Body of pancreas (tissue), 4 donors: ENCODE measurements at regions not wholly inside any gene's neighbourhood (a gene's known extent, or its start where the extent isn't known, plus 50 kb on each side); places are given as distances from the start of the nearest gene placed in this dataset.

Experiments used
- CTCF ChIP-seq, 7 experiments: fragments of 450-650 bp in 4 of 7; fragments of 200-600 bp in 3 of 7; sonication (generic) in 3 of 7; IDR thresholded peaks; one replicate each; pipeline ENCODE4 v1.5.1; 2016 to 2019; ENCODE audit warnings: antibody characterized with exemption in 7 of 7
- POLR2A ChIP-seq, 3 donors: fragments of 450-650 bp; IDR thresholded peaks; one replicate each; pipeline ENCODE4 v1.6.1; 2016; ENCODE audit warnings: antibody characterized with exemption in 3 of 3, mild to moderate bottlenecking in 2 of 3

DNA sequence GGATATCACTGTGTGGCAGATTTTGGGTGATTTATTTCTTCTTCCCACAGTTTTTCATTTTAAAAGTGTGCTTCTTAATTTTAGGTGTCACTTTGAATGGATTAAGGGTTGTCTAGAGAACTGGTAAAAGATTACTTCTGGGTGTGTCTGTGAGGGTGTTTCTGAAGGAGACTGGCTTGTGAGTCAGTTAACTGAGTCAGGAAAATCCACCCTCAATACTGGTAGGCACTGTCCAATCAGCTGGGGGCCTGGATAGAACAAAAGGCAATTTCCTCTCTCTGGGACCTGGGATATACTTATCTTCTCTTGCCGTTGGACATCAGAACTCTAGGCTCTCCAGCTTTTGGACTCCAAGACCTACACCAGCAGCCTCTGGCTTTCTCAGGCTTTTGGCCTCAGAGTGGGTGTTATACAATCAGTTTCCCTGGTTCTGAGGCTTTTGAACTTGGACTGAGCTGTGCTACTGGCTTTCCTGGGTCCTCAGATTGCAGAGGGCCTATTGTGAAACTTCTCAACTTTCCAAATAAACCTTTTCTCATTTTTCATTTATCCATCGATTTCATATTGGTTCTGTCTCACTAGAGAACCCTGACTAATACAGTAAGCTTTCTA is 413.1 kb downstream of the GBA3 start:
- TF ChIP-seq CTCF (IDR thresholded peaks at IDR 0.05), result no peak
- no peak for TF ChIP-seq POLR2A (IDR thresholded peaks at IDR 0.05)
